Natural killer cell (primary cell): ENCODE measurements at regions not wholly inside any gene's neighbourhood (a gene's known extent, or its start where the extent isn't known, plus 50 kb on each side); places are given as distances from the start of the nearest gene placed in this dataset.

ENCODE experiments used
- ATAC-seq, 3 donors: fragments of 150-1000 bp in 2 of 3; fragments of 200-7000 bp in 1 of 3; cut with Tn5 transposase; 1 replicate in 1 of 3; 2 replicates in 2 of 3; pipeline ENCODE4 v1.10.0; 2021; ENCODE audit warnings: mild to moderate bottlenecking in 2 of 3, moderate library complexity in 2 of 3
- DNase-seq, 2 donors: peaks; one replicate each; pipeline versions ENCODE4 v3.0.0 to v3.0.0-alpha.2; 2013 to 2021; ENCODE audit warnings: mixed read lengths in 1 of 2
- H3K27ac ChIP-seq: one replicate; pipeline ENCODE4 v1.5.1; 2013; ENCODE audit warnings: mild to moderate bottlenecking, low read length
- H3K27me3 ChIP-seq: one replicate; pipeline ENCODE4 v1.6.1; 2013; ENCODE audit warnings: low read length; ENCODE audit not compliant: control insufficient read depth, insufficient read depth
- H3K36me3 ChIP-seq: one replicate; pipeline ENCODE4 v1.6.1; 2013; ENCODE audit warnings: low read length; ENCODE audit not compliant: control insufficient read depth, insufficient read depth
- H3K4me1 ChIP-seq: one replicate; pipeline ENCODE4 v1.6.1; 2013; ENCODE audit warnings: low read length; ENCODE audit not compliant: control insufficient read depth, insufficient read depth
- H3K4me3 ChIP-seq: one replicate; pipeline ENCODE4 v1.5.1; 2013; ENCODE audit warnings: low read length
- H3K9me3 ChIP-seq: one replicate; pipeline ENCODE4 v1.6.1; 2013; ENCODE audit warnings: low read length; ENCODE audit not compliant: control insufficient read depth, insufficient read depth
- H3K27ac Mint-ChIP-seq, 2 donors: one replicate each; pipeline ENCODE4 v1.8.0; 2022; ENCODE audit warnings: mild to moderate bottlenecking in 2 of 2, mixed read lengths in 2 of 2, moderate library complexity in 1 of 2
- H3K27me3 Mint-ChIP-seq, 2 donors: one replicate each; pipeline ENCODE4 v1.8.0; 2022; ENCODE audit warnings: low read depth in 2 of 2, mixed read lengths in 2 of 2
- H3K36me3 Mint-ChIP-seq: one replicate; pipeline ENCODE4 v1.8.0; 2022; ENCODE audit warnings: mixed read lengths
- H3K4me1 Mint-ChIP-seq, 2 donors: one replicate each; pipeline ENCODE4 v1.8.0; 2022; ENCODE audit warnings: mixed read lengths in 2 of 2
- H3K4me3 Mint-ChIP-seq: one replicate; pipeline ENCODE4 v1.8.0; 2022; ENCODE audit warnings: mild to moderate bottlenecking, moderate library complexity, mixed read lengths
- H3K9me3 Mint-ChIP-seq, 2 donors: one replicate each; pipeline ENCODE4 v1.8.0; 2022; ENCODE audit warnings: mixed read lengths in 2 of 2
- CTCF ChIP-seq: fragments of 200-600 bp; IDR thresholded peaks from one replicate; pipeline ENCODE4 v1.8.0; 2022; ENCODE audit warnings: antibody characterized with exemption
- WGBS: methylation state at CpG from one replicate; pipeline ENCODE4 v1.1.7; 2013; ENCODE audit warnings: missing lambda C conversion rate; ENCODE audit not compliant: insufficient coverage; 5-methylcytosine and 5-hydroxymethylcytosine counted together
- intact Hi-C: fragments of 100-400 bp; cut with micrococcal nuclease; formaldehyde crosslinking; loops from one replicate; pipeline ENCODE4 v1.14.2; 2022

DNA sequence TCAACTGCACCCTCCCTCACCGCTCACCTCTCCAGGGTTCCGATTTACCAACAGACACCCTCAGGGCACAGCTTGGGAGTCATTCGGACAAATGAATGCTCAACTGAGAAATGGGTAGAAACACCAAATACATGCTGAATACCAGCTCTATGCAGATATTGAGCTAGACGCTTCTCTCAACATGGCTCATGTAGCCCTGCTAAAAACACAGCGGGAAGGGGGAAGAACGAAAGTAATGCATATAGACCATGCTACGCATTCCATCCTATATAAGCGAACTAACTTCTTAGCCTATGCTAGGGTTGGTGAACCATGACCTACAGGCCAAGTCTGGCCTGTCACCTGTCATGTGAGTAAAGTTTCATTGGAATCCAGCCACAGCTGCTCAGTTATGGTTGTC lies 304.0 kb downstream of the UQCRFS1 start:
- Mint-ChIP-seq H3K27ac (no peak overlapping the region), H3K27me3 (peaks cover 7 to 9% of the 10 kb centered on the region in 2 donors), H3K36me3 (no peaks in the 10 kb centered on the region), H3K4me3 (no peak overlapping the region), H3K4me1 (no peaks in the 10 kb centered on the region), H3K9me3 (no peaks in the 10 kb centered on the region)
- H3K36me3 ChIP-seq: no peaks in the 10 kb centered on the region
- no peaks in the 10 kb centered on the region for H3K4me1 ChIP-seq
- H3K27ac ChIP-seq: no peak overlapping the region
- H3K9me3 ChIP-seq: no peaks in the 10 kb centered on the region
- intact Hi-C loops: no loop called here
- no peak for TF ChIP-seq CTCF
- H3K27me3 ChIP-seq: no peaks in the 10 kb centered on the region
- DNase-seq (no peak), ATAC-seq (no peak)
- H3K4me3 ChIP-seq: no peak overlapping the region
- 91% methylated on average over 8 of the region's 8 CpGs for WGBS

DNA sequence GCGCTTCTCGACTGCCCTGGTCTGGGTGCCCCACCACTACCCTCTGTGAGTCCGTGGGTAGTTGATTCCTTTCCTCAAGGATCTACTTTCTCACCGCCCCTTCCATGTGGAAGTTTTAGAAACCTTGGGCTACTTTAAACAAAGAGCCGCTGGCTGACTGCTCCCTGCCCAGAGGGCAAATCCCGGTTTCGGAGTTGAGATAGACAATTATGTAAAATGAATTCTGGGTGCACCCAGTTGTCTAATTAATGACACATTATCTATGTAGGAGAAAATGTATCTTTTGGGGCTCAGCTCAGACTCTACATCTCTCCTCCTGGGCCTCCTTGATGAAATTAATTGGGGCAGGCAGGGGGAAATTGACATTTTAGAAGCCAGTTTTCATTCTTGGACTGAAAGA lies 305.4 kb downstream of the UQCRFS1 start:
- 77% methylated on average over 7 of the region's 7 CpGs for WGBS
- Mint-ChIP-seq H3K27ac (no peak overlapping the region), H3K9me3 (no peaks in the 10 kb centered on the region), H3K4me1 (no peaks in the 10 kb centered on the region), H3K36me3 (no peaks in the 10 kb centered on the region), H3K4me3 (no peak overlapping the region), H3K27me3 (peaks cover 7 to 9% of the 10 kb centered on the region in 2 donors)
- TF ChIP-seq CTCF: no peak
- ATAC-seq (no peak), DNase-seq (no peak)
- Histone ChIP-seq H3K4me3 (no peak overlapping the region), H3K4me1 (no peaks in the 10 kb centered on the region), H3K27me3 (no peaks in the 10 kb centered on the region), H3K36me3 (no peaks in the 10 kb centered on the region), H3K27ac (no peak overlapping the region), H3K9me3 (no peaks in the 10 kb centered on the region)
- intact Hi-C loops: no loop called here

DNA sequence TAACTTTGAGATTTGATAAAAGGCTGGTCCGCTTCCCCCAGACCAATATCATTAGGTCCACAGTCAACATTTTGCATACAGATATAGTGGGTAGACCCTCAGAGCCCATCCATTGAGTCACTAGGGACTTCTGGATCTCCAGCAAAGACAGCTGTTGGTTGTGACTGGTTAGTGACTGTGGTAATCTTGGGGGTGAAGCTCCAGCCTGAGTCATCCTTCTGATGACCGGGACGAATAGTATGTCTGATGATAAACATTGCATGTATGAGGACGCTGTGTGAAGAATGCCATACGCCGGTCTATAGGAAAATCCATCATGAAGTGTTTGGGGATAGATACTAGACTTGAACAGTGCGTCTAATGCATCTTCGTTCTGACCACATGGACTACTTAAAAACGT lies 307.0 kb downstream of the UQCRFS1 start:
- no peak overlapping the region for H3K27ac Mint-ChIP-seq
- peaks cover 0 to 4% of the 10 kb centered on the region in 2 donors for H3K27me3 Mint-ChIP-seq
- no peaks in the 10 kb centered on the region for H3K9me3 Mint-ChIP-seq
- no peaks in the 10 kb centered on the region for H3K36me3 Mint-ChIP-seq
- no peak overlapping the region for H3K27ac ChIP-seq
- intact Hi-C loops: no loop called here
- H3K9me3 ChIP-seq: no peaks in the 10 kb centered on the region
- H3K4me3 ChIP-seq: no peak overlapping the region
- H3K4me1 Mint-ChIP-seq: no peaks in the 10 kb centered on the region
- H3K27me3 ChIP-seq: no peaks in the 10 kb centered on the region
- H3K36me3 ChIP-seq: no peaks in the 10 kb centered on the region
- DNase-seq (no peak), ATAC-seq (no peak)
- 89% methylated on average over 8 of the region's 9 CpGs for WGBS
- H3K4me3 Mint-ChIP-seq: no peak overlapping the region
- H3K4me1 ChIP-seq: no peaks in the 10 kb centered on the region
- no peak for TF ChIP-seq CTCF

DNA sequence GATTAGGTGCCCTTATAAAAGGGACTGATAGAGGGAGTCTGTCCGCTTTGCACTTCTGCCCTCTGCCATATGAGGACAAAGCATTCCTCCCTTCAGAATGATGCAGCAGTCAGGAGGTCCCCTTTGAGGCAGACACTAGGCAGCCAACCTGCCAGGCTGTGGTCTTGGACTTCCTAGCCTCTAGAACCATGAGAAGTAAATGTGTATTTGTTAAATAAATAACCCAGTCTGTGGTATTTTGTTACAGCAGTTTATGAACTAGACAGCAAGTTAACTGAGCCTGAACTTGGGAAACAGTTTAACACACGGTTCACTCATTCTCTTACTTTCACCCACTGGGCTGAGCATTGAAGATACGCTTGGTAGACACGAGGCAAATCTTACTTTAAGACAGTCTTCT lies 313.2 kb downstream of the UQCRFS1 start:
- Mint-ChIP-seq H3K4me3 (no peak overlapping the region), H3K9me3 (no peaks in the 10 kb centered on the region), H3K27me3 (no peaks in the 10 kb centered on the region), H3K27ac (no peak overlapping the region), H3K36me3 (no peaks in the 10 kb centered on the region), H3K4me1 (no peaks in the 10 kb centered on the region)
- H3K4me1 ChIP-seq: no peaks in the 10 kb centered on the region
- no peaks in the 10 kb centered on the region for H3K9me3 ChIP-seq
- no peak overlapping the region for H3K4me3 ChIP-seq
- H3K27ac ChIP-seq: no peak overlapping the region
- no peaks in the 10 kb centered on the region for H3K36me3 ChIP-seq
- DNase-seq: no peak
- no peak for ATAC-seq
- 81% methylated on average over 4 of the region's 4 CpGs for WGBS
- intact Hi-C loops: no loop called here
- TF ChIP-seq CTCF: no peak
- H3K27me3 ChIP-seq: no peaks in the 10 kb centered on the region
